IgD-negative memory B cell (primary cell): ENCODE measurements at regions not wholly inside any gene's neighbourhood (a gene's known extent, or its start where the extent isn't known, plus 50 kb on each side); places are given as distances from the start of the nearest gene placed in this dataset.

ENCODE experiments used
- H3K27ac Mint-ChIP-seq, 3 donors: one replicate each; pipeline ENCODE4 v1.8.0; 2020 to 2022; ENCODE audit warnings: mild to moderate bottlenecking in 3 of 3, mixed read lengths in 3 of 3, moderate library complexity in 1 of 3
- H3K27me3 Mint-ChIP-seq: one replicate; pipeline ENCODE4 v1.8.0; 2021; ENCODE audit warnings: mixed read lengths
- H3K36me3 Mint-ChIP-seq: one replicate; pipeline ENCODE4 v1.8.0; 2020; ENCODE audit warnings: mild to moderate bottlenecking, mixed read lengths
- H3K4me1 Mint-ChIP-seq, 3 donors: one replicate each; pipeline ENCODE4 v1.8.0; 2020 to 2022; ENCODE audit warnings: mixed read lengths in 3 of 3, mild to moderate bottlenecking in 1 of 3
- H3K4me3 Mint-ChIP-seq, 4 donors: one replicate each; pipeline ENCODE4 v1.8.0; 2020 to 2022; ENCODE audit warnings: mild to moderate bottlenecking in 4 of 4, mixed read lengths in 4 of 4, moderate library complexity in 3 of 4
- H3K9me3 Mint-ChIP-seq, 3 donors: one replicate each; pipeline ENCODE4 v1.8.0; 2020 to 2021; ENCODE audit warnings: mixed read lengths in 3 of 3, mild to moderate bottlenecking in 1 of 3

GRCh38 chr13:103443604-103444003 is 377.4 kb upstream of the SLC10A2 start:
- Mint-ChIP-seq H3K36me3 (no peaks in the 10 kb centered on the region), H3K27ac (no peak overlapping the region), H3K4me3 (peak overlapping the region in 1 of 4 donors; percentile 20), H3K27me3 (no peaks in the 10 kb centered on the region), H3K4me1 (no peaks in the 10 kb centered on the region), H3K9me3 (peaks cover 0 to 3% (median 1%) of the 10 kb centered on the region in 3 donors)

- H3K27me3 Mint-ChIP-seq: no peaks in the 10 kb centered on the region
- no peak overlapping the region for H3K27ac Mint-ChIP-seq
- no peaks in the 10 kb centered on the region for H3K4me1 Mint-ChIP-seq
- no peaks in the 10 kb centered on the region for H3K9me3 Mint-ChIP-seq
- no peak overlapping the region for H3K4me3 Mint-ChIP-seq
- no peaks in the 10 kb centered on the region for H3K36me3 Mint-ChIP-seq
Measured at GRCh38 chr13:103437651-103438050, 371.4 kb upstream of the SLC10A2 start.

- H3K4me1 Mint-ChIP-seq: no peaks in the 10 kb centered on the region
- H3K36me3 Mint-ChIP-seq: no peaks in the 10 kb centered on the region
- no peak overlapping the region for H3K27ac Mint-ChIP-seq
- no peaks in the 10 kb centered on the region for H3K27me3 Mint-ChIP-seq
- H3K9me3 Mint-ChIP-seq: no peaks in the 10 kb centered on the region
- no peak overlapping the region for H3K4me3 Mint-ChIP-seq
Measured at GRCh38 chr13:103436057-103436654, 369.9 kb upstream of the SLC10A2 start.

- Mint-ChIP-seq H3K4me3 (no peak overlapping the region), H3K4me1 (no peaks in the 10 kb centered on the region), H3K9me3 (peaks cover 0 to 1% (median 0%) of the 10 kb centered on the region in 3 donors), H3K27me3 (no peaks in the 10 kb centered on the region), H3K27ac (no peak overlapping the region), H3K36me3 (no peaks in the 10 kb centered on the region)
Measured at GRCh38 chr13:103431856-103432255, 365.6 kb upstream of the SLC10A2 start.

- Mint-ChIP-seq H3K4me3 (no peak overlapping the region), H3K9me3 (peaks cover 0 to 1% (median 0%) of the 10 kb centered on the region in 3 donors), H3K36me3 (no peaks in the 10 kb centered on the region), H3K4me1 (no peaks in the 10 kb centered on the region), H3K27ac (no peak overlapping the region), H3K27me3 (no peaks in the 10 kb centered on the region)
Measured at GRCh38 chr13:103430368-103430767, 364.2 kb upstream of the SLC10A2 start.

GRCh38 chr13:103410002-103410401 is 343.8 kb upstream of the SLC10A2 start:
- Mint-ChIP-seq H3K27ac (no peak overlapping the region), H3K4me3 (no peak overlapping the region), H3K9me3 (no peaks in the 10 kb centered on the region), H3K36me3 (no peaks in the 10 kb centered on the region), H3K27me3 (no peaks in the 10 kb centered on the region), H3K4me1 (no peaks in the 10 kb centered on the region)

GRCh38 chr13:103406967-103407366 is 340.8 kb upstream of the SLC10A2 start:
- H3K27me3 Mint-ChIP-seq: no peaks in the 10 kb centered on the region
- H3K36me3 Mint-ChIP-seq: peaks cover 2% of the 10 kb centered on the region
- no peak overlapping the region for H3K4me3 Mint-ChIP-seq
- no peaks in the 10 kb centered on the region for H3K9me3 Mint-ChIP-seq
- H3K4me1 Mint-ChIP-seq: no peaks in the 10 kb centered on the region
- no peak overlapping the region for H3K27ac Mint-ChIP-seq

GRCh38 chr13:103405297-103405696 is 339.1 kb upstream of the SLC10A2 start:
- no peaks in the 10 kb centered on the region for H3K27me3 Mint-ChIP-seq
- H3K4me3 Mint-ChIP-seq: no peak overlapping the region
- no peak overlapping the region for H3K27ac Mint-ChIP-seq
- no peaks in the 10 kb centered on the region for H3K9me3 Mint-ChIP-seq
- H3K36me3 Mint-ChIP-seq: peaks cover 2% of the 10 kb centered on the region
- no peaks in the 10 kb centered on the region for H3K4me1 Mint-ChIP-seq

- H3K4me3 Mint-ChIP-seq: no peak overlapping the region
- H3K4me1 Mint-ChIP-seq: no peaks in the 10 kb centered on the region
- no peak overlapping the region for H3K27ac Mint-ChIP-seq
- peaks cover 2% of the 10 kb centered on the region for H3K36me3 Mint-ChIP-seq
- no peaks in the 10 kb centered on the region for H3K27me3 Mint-ChIP-seq
- peaks cover 0 to 5% (median 0%) of the 10 kb centered on the region in 3 donors for H3K9me3 Mint-ChIP-seq
Measured at GRCh38 chr13:103403814-103404213, 337.6 kb upstream of the SLC10A2 start.

GRCh38 chr13:103403148-103403740 is 337.0 kb upstream of the SLC10A2 start:
- no peaks in the 10 kb centered on the region for H3K4me1 Mint-ChIP-seq
- H3K27ac Mint-ChIP-seq: no peak overlapping the region
- peaks cover 0 to 7% (median 0%) of the 10 kb centered on the region in 3 donors for H3K9me3 Mint-ChIP-seq

GRCh38 chr13:103395139-103395538 is 328.9 kb upstream of the SLC10A2 start:
- Mint-ChIP-seq H3K9me3 (peaks cover 0 to 10% (median 3%) of the 10 kb centered on the region in 3 donors), H3K27me3 (no peaks in the 10 kb centered on the region), H3K36me3 (no peaks in the 10 kb centered on the region), H3K4me3 (no peak overlapping the region), H3K4me1 (no peaks in the 10 kb centered on the region), H3K27ac (no peak overlapping the region)

More at GRCh38 chr13:103403148-103403740, 337.0 kb upstream of the SLC10A2 start:
- Mint-ChIP-seq H3K27me3 (no peaks in the 10 kb centered on the region), H3K4me3 (no peak overlapping the region), H3K36me3 (peaks cover 2% of the 10 kb centered on the region)

- H3K9me3 Mint-ChIP-seq: peaks cover 0 to 9% (median 3%) of the 10 kb centered on the region in 3 donors
- no peaks in the 10 kb centered on the region for H3K36me3 Mint-ChIP-seq
- H3K4me3 Mint-ChIP-seq: no peak overlapping the region
- no peaks in the 10 kb centered on the region for H3K27me3 Mint-ChIP-seq
- no peaks in the 10 kb centered on the region for H3K4me1 Mint-ChIP-seq
- no peak overlapping the region for H3K27ac Mint-ChIP-seq
Measured at GRCh38 chr13:103394618-103395017, 328.4 kb upstream of the SLC10A2 start.

GRCh38 chr13:103391936-103392335 is 325.7 kb upstream of the SLC10A2 start:
- Mint-ChIP-seq H3K4me1 (no peaks in the 10 kb centered on the region), H3K36me3 (no peaks in the 10 kb centered on the region), H3K9me3 (peaks cover 0 to 2% (median 0%) of the 10 kb centered on the region in 3 donors), H3K27me3 (no peaks in the 10 kb centered on the region), H3K4me3 (no peak overlapping the region), H3K27ac (no peak overlapping the region)

GRCh38 chr13:103388839-103389238 is 322.6 kb upstream of the SLC10A2 start:
- no peaks in the 10 kb centered on the region for H3K27me3 Mint-ChIP-seq
- H3K9me3 Mint-ChIP-seq: peaks cover 0 to 2% (median 0%) of the 10 kb centered on the region in 3 donors
- no peak overlapping the region for H3K4me3 Mint-ChIP-seq
- no peak overlapping the region for H3K27ac Mint-ChIP-seq
- H3K36me3 Mint-ChIP-seq: no peaks in the 10 kb centered on the region
- H3K4me1 Mint-ChIP-seq: no peaks in the 10 kb centered on the region

- no peak overlapping the region for H3K4me3 Mint-ChIP-seq
- no peaks in the 10 kb centered on the region for H3K4me1 Mint-ChIP-seq
- H3K27ac Mint-ChIP-seq: no peak overlapping the region
- no peaks in the 10 kb centered on the region for H3K27me3 Mint-ChIP-seq
- peaks cover 5 to 13% (median 6%) of the 10 kb centered on the region in 3 donors for H3K9me3 Mint-ChIP-seq
- peaks cover 2% of the 10 kb centered on the region for H3K36me3 Mint-ChIP-seq
Measured at GRCh38 chr13:103386341-103386740, 320.1 kb upstream of the SLC10A2 start.

GRCh38 chr13:103373916-103374315 is 307.7 kb upstream of the SLC10A2 start:
- Mint-ChIP-seq H3K36me3 (no peaks in the 10 kb centered on the region), H3K4me3 (no peak overlapping the region), H3K4me1 (no peaks in the 10 kb centered on the region), H3K27ac (no peak overlapping the region), H3K27me3 (no peaks in the 10 kb centered on the region), H3K9me3 (peaks cover 0 to 9% (median 0%) of the 10 kb centered on the region in 3 donors)
